ENCODE measurements at regions not wholly inside any gene's neighbourhood (a gene's known extent, or its start where the extent isn't known, plus 50 kb on each side); places are given as distances from the start of the nearest gene placed in this dataset.
A peak's percentile ranks its signal among the peaks of the same experiment; 100 is the strongest.
"Not testable (repeated sequence)": the region's sequence is repeated elsewhere in the genome, so short reads cannot be mapped to it uniquely, and the experiment has no call there.

- DNase-seq: no peak
These were observed 247.6 kb upstream of the CNKSR2 start for GRCh38 chrX:21126661-21127060.

GRCh38 chrX:21131346-21131745, 242.9 kb upstream of the CNKSR2 start:
- no peak for DNase-seq

- no peak for DNase-seq
These were observed 242.4 kb upstream of the CNKSR2 start for GRCh38 chrX:21131786-21132185.

DNA sequence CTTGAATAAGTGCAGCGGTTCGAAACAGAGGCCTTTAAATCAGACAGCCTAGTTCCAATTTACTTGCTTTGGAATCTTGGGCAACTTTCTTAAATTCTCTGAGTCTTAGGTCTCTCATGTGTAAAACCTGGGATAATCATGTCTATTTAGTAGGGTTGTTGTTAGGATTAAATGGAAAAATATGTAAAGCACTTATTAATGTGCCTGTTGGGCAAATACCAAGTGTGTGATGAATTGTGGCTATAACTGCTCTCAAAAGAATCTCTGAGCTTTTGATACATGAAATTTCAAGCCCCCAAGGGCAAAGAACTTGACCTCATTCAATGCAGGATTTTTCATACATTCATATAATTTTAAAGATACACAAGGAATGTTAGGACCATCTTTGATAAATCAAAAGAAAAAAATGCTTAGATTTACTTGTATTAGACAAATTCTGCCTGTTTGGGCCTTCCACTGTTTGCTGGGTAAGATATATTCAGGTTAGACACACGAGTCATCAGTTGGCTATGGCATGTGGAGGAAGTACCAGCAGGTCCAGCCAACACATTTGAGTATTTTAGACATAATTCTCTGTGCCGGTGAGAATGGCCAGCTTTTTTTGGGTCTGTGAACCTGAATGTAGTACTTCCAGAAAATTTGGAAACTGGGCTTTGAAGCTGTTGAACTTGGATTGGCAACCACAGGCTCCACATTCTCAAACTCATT, 241.4 kb upstream of the CNKSR2 start:
- no peak for DNase-seq

- DNase-seq: no peak
These were observed 224.0 kb upstream of the CNKSR2 start for GRCh38 chrX:21150208-21150607.

DNA sequence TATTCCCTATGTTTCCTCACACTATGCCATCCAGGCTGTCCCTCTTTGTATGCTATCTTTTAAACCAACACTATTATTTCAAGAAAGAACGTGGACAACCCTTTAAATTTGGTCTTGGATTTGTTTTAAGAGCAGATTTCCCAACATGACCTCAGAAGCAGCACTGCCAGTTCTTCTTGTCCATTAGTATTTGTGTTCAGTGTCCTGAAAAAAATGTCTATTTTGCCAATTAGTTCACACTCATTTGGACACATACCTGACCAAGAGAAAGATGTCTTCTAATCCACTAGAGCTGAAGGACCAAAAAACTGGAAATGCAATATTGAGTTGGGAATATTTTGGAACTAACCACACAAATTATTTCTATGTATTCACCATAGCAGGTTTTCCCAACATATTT, 223.2 kb upstream of the CNKSR2 start:
- DNase-seq: no peak

DNA sequence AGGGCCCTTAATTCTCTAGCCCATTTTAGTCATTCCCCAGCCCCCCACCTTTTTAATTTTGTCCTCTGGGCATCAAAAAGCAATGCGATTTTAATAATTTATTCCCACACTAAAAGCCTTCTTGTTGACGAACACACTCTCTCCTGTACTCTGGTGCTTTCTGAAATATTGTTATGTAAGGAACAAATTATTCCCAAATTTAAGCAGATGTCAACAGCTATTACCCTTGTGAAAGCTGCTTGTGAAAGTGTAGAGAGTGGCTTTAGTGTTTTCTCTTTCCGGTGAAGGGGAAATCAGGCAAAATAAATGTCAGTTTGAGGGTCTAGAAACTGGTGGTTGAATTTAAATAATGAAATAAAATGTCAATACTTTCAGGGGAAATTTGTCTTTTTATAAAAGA, 221.2 kb upstream of the CNKSR2 start:
- no peak for DNase-seq

DNA sequence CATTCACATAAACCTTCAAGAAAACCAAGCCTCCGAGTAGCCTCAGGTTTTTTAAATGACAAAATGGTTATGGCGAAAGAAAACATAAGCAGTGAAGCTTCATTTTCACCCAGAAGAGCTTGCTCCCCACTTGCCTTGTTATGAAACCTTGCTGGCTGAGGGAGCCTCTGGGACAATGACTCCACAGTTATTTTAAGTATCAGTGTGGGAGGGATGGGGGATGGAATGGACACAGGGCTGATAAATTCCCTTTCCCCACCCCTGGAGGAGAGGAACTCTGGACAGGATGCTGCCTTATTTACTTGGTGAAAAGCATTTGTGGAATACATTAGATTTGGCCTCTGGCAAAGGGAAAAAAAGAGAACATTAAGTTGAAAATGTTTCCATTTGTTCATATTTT, 220.7 kb upstream of the CNKSR2 start:
- DNase-seq: no peak

- no peak for DNase-seq
These were observed 218.3 kb upstream of the CNKSR2 start for GRCh38 chrX:21155916-21156315.

DNA sequence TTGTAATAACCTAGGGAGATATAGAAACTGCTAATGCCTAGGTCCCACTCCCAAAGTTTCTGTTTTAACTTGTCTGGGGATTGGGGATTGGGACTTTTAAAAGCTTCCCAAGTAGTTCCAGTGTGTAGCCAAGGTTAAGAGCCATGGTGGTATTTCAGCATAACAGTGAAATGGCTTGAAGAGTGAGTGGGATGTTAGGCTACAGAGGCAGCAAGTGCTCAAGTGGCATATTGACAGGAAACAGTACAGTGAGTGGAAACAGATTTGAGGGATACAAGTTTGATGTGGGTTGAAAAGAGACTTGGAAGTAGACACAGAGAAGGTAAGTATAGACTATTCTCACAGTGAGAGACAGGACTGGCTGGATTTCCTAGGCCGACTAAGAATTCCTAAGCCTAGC, 217.6 kb upstream of the CNKSR2 start:
- DNase-seq: no peak

- DNase-seq: no peak
These were observed 215.5 kb upstream of the CNKSR2 start for GRCh38 chrX:21158678-21159077.

DNA sequence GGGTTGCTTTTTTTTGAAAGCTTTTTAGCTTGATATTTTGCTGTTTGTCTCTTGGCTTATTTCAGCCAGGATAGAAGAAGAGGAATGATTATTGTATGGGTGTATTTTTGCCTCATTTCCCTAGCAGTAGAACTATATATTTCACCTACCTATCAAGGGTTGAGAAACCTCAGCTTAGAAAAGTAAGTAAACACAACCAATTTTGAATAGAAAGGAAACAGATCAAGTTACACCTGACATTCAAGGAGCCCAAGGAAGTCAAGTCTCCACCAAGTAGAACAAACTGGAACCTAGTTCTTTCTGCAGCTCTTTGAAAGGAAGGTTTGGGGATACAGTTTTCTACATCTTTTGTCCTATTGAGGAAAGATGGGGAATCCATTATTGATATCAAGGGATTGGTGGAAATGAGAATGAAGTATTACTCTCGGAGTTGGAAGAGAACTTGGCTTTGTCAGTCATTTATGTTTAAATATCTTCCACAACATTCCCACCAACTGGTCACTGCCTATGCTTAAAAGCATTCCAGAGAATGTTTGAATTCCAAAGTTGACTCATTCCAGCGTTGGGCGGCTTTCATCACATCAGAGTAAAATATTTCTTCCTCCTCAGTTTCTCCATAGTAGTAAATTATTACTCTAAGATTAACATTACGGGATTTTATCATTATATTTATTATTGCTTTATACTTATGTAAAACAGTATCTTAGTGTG, 207.8 kb upstream of the CNKSR2 start:
- DNase-seq: no peak

GRCh38 chrX:21167011-21167410, 207.2 kb upstream of the CNKSR2 start:
- no peak for DNase-seq

- no peak for DNase-seq
These were observed 206.7 kb upstream of the CNKSR2 start for GRCh38 chrX:21167494-21167893.

GRCh38 chrX:21168401-21169160, 205.6 kb upstream of the CNKSR2 start:
- no peak for DNase-seq

GRCh38 chrX:21171181-21171580, 203.0 kb upstream of the CNKSR2 start:
- DNase-seq: no peak

GRCh38 chrX:21174439-21174838, 199.8 kb upstream of the CNKSR2 start:
- no peak for DNase-seq

GRCh38 chrX:21176921-21177571, 197.2 kb upstream of the CNKSR2 start:
- DNase-seq: peak in 1 of 2 experiments; percentile 2

GRCh38 chrX:21181232-21181853, 192.9 kb upstream of the CNKSR2 start:
- no peak for DNase-seq

GRCh38 chrX:21193196-21193595, 181.0 kb upstream of the CNKSR2 start:
- DNase-seq: no peak

GRCh38 chrX:21194526-21194925, 179.7 kb upstream of the CNKSR2 start:
- DNase-seq: no peak

DNA sequence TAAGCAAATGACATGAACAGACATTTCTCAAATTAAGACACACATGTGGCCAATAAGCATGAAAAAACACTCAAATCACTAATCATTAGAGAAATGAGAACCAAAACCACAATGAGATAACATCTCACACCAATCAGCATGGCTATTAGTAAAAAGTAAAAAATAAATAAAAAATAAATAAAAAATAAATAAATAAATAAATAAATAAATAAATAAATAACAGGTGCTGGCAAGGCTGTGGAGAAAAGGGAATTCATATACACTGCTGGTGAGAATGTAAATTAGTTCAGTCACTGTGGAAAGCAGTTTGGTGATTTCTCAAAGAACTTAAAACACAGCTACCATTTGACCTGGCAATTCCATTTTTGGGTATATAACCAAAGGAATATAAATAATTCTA, 167.1 kb upstream of the CNKSR2 start:
- DNase-seq: no peak

GRCh38 chrX:21219208-21219607, 155.0 kb upstream of the CNKSR2 start:
- not testable (repeated sequence) for DNase-seq

Data from NCI-H446 (cell line).